Vagina (tissue), 2 donors: ENCODE measurements at regions not wholly inside any gene's neighbourhood (a gene's known extent, or its start where the extent isn't known, plus 50 kb on each side); places are given as distances from the start of the nearest gene placed in this dataset.
"Not testable (repeated sequence)": the region's sequence is repeated elsewhere in the genome, so short reads cannot be mapped to it uniquely, and the experiment has no call there.

Experiments used
- CTCF ChIP-seq, 3 experiments: fragments of 450-650 bp in 2 of 3; fragments of 200-600 bp in 1 of 3; sonication (generic) in 1 of 3; IDR thresholded peaks; one replicate each; pipeline ENCODE4 v1.5.1; 2017 to 2019; ENCODE audit warnings: antibody characterized with exemption in 3 of 3, mild to moderate bottlenecking in 2 of 3, moderate library complexity in 2 of 3
- POLR2A ChIP-seq, 2 donors: fragments of 450-650 bp; IDR thresholded peaks; one replicate each; pipeline ENCODE4 v1.6.1; 2017; ENCODE audit warnings: antibody characterized with exemption in 2 of 2, mild to moderate bottlenecking in 2 of 2, moderate library complexity in 2 of 2
- POLR2AphosphoS5 ChIP-seq, 2 donors: sonication (generic); formaldehyde crosslinking; IDR thresholded peaks; one replicate each; pipeline ENCODE4 v1.9.0; 2017; ENCODE audit warnings: antibody characterized with exemption in 2 of 2, mild to moderate bottlenecking in 2 of 2, low read depth in 1 of 2; ENCODE audit not compliant: insufficient read depth in 1 of 2

DNA sequence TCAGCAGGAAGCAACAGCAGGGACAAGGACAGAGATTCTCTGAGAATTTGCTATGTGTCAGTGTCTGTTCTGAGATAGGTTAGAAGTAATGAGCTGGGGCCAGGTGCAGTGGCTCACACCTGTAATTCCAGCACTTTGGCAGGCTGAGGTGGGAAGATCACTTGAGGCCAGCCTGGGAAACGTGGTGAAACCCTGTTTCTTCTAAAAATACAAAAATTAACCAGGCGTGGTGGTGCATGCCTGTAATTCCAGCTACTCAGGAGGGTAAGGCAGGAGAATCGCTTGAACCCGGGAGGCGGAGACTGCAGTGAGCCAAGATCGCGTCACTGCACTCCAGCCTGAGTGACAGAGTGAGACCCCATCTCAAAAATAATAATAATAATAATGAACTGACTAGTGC, 66.5 kb upstream of the ACYP2 start:
- TF ChIP-seq CTCF (IDR thresholded peaks at IDR 0.05); POLR2A (IDR thresholded peaks at IDR 0.05); POLR2AphosphoS5 (IDR thresholded peaks at IDR 0.05; ENCODE audit: insufficient read depth in 1 of 2, low read depth in 1 of 2): not testable (repeated sequence)
